CD4-positive, alpha-beta T cell (primary cell): ENCODE measurements at regions not wholly inside any gene's neighbourhood (a gene's known extent, or its start where the extent isn't known, plus 50 kb on each side); places are given as distances from the start of the nearest gene placed in this dataset.

ENCODE experiments used
- ATAC-seq: fragments of 200-7000 bp; cut with Tn5 transposase; one replicate; pipeline ENCODE4 v1.10.0; 2022; ENCODE audit warnings: mild to moderate bottlenecking; ENCODE audit not compliant: poor library complexity
- CTCF ChIA-PET: fragments of 350-600 bp; sonication (Branson Sonifier 250); formaldehyde crosslinking; loops from one replicate; lab custom pipeline; 2021; ENCODE audit warnings: antibody characterized with exemption, inconsistent platforms; lab: Charles Lee
- POLR2A ChIA-PET: fragments of 350-600 bp; sonication (Branson Sonifier 250); formaldehyde crosslinking; loops from one replicate; lab custom pipeline; 2021; ENCODE audit warnings: antibody characterized with exemption, inconsistent platforms; lab: Charles Lee
- DNase-seq, 14 experiments: peaks; one replicate each; pipeline ENCODE4 v3.0.0-alpha.2; 2013 to 2020; ENCODE audit warnings: mixed read lengths in 2 of 14
- H3K27ac ChIP-seq, 2 donors: one replicate each; pipeline versions ENCODE4 v1.5.1 to v1.7.0; 2013; ENCODE audit warnings: low read length in 2 of 2, low read depth in 1 of 2, mild to moderate bottlenecking in 1 of 2
- H3K27me3 ChIP-seq, 2 experiments: 1 replicate in 1 of 2; 2 replicates in 1 of 2; pipeline versions ENCODE4 v1.6.1 to v1.7.0; 2013; ENCODE audit warnings: low read length in 2 of 2, control low read depth in 1 of 2, mild to moderate bottlenecking in 1 of 2, moderate library complexity in 1 of 2; ENCODE audit not compliant: insufficient read depth in 2 of 2, control insufficient read depth in 1 of 2
- H3K36me3 ChIP-seq: one replicate; pipeline ENCODE4 v1.6.1; 2013; ENCODE audit warnings: low read length, control low read depth; ENCODE audit not compliant: insufficient read depth
- H3K4me1 ChIP-seq: one replicate; pipeline ENCODE4 v1.6.1; 2013; ENCODE audit warnings: low read length, control low read depth; ENCODE audit not compliant: insufficient read depth
- H3K4me3 ChIP-seq: one replicate; pipeline ENCODE4 v1.5.1; 2013; ENCODE audit warnings: mild to moderate bottlenecking, low read length, moderate library complexity
- H3K9me3 ChIP-seq, 2 experiments: 1 replicate in 1 of 2; 2 replicates in 1 of 2; pipeline versions ENCODE4 v1.6.1 to v1.7.0; 2013; ENCODE audit warnings: low read length in 2 of 2, mild to moderate bottlenecking in 2 of 2, control low read depth in 1 of 2, moderate library complexity in 1 of 2; ENCODE audit not compliant: control insufficient read depth in 1 of 2, insufficient read depth in 1 of 2
- H3K27ac Mint-ChIP-seq: one replicate; pipeline ENCODE4 v1.8.0; 2020; ENCODE audit warnings: mixed read lengths
- H3K27me3 Mint-ChIP-seq: one replicate; pipeline ENCODE4 v1.8.0; 2021; ENCODE audit warnings: mixed read lengths
- H3K36me3 Mint-ChIP-seq: one replicate; pipeline ENCODE4 v1.8.0; 2021; ENCODE audit warnings: low read depth, mixed read lengths
- H3K4me1 Mint-ChIP-seq: one replicate; pipeline ENCODE4 v1.8.0; 2021; ENCODE audit warnings: low read depth, mixed read lengths
- H3K4me3 Mint-ChIP-seq: one replicate; pipeline ENCODE4 v1.8.0; 2020; ENCODE audit warnings: mild to moderate bottlenecking, mixed read lengths
- H3K9me3 Mint-ChIP-seq: one replicate; pipeline ENCODE4 v1.8.0; 2020; ENCODE audit warnings: mixed read lengths
- intact Hi-C, 2 experiments: fragments of 100-400 bp; cut with DNase I in 1 of 2; cut with micrococcal nuclease in 1 of 2; formaldehyde crosslinking; loops; one replicate each; pipeline versions ENCODE4 v1.15.1 to v1.9.0; 2023 to 2025; cut with DNase I, micrococcal nuclease
- TF ChIP-seq, protein P1 (sequence below): fragments of 200-600 bp; IDR thresholded peaks from one replicate; pipeline ENCODE4 v1.8.0; 2022; ENCODE audit warnings: antibody characterized with exemption, mild to moderate bottlenecking

DNA sequence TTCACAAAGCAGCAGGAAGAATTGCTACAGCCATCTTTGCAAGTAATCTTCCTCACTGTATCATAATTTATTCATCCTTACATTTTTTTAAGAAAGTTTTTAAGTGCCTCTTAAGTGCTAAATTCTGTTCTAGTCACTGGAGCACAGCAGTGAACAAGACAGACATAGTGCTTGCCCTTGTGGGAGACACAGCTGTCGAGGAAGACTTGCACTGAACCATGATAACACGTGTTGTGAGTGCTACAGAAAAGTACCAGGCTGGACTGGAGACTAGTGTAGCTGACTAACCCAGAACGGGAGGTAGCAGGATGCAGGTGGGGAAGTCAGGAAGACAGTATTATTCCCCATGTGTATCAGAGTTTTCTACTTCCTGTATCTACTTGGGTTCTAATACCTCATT, 300.6 kb downstream of the TBL1XR1 start:
- ATAC-seq (no peak), DNase-seq (no peak)
- H3K27ac Mint-ChIP-seq = no peak overlapping the region
- H3K4me1 ChIP-seq = no peaks in the 10 kb centered on the region
- no peaks in the 10 kb centered on the region for H3K36me3 ChIP-seq
- no peaks in the 10 kb centered on the region for H3K36me3 Mint-ChIP-seq
- H3K4me1 Mint-ChIP-seq = no peaks in the 10 kb centered on the region
- CTCF ChIA-PET = no interaction called here
- intact Hi-C loops = no loop called here
- H3K4me3 Mint-ChIP-seq = no peak overlapping the region
- no peak overlapping the region for H3K27ac ChIP-seq
- POLR2A ChIA-PET = no interaction called here
- no peaks in the 10 kb centered on the region for H3K9me3 ChIP-seq
- peaks cover 0 to 2% of the 10 kb centered on the region in 2 experiments for H3K27me3 ChIP-seq
- no peak overlapping the region for H3K4me3 ChIP-seq
- no peaks in the 10 kb centered on the region for H3K9me3 Mint-ChIP-seq
- peaks cover 31% of the 10 kb centered on the region for H3K27me3 Mint-ChIP-seq
- TF ChIP-seq, protein P1, sequence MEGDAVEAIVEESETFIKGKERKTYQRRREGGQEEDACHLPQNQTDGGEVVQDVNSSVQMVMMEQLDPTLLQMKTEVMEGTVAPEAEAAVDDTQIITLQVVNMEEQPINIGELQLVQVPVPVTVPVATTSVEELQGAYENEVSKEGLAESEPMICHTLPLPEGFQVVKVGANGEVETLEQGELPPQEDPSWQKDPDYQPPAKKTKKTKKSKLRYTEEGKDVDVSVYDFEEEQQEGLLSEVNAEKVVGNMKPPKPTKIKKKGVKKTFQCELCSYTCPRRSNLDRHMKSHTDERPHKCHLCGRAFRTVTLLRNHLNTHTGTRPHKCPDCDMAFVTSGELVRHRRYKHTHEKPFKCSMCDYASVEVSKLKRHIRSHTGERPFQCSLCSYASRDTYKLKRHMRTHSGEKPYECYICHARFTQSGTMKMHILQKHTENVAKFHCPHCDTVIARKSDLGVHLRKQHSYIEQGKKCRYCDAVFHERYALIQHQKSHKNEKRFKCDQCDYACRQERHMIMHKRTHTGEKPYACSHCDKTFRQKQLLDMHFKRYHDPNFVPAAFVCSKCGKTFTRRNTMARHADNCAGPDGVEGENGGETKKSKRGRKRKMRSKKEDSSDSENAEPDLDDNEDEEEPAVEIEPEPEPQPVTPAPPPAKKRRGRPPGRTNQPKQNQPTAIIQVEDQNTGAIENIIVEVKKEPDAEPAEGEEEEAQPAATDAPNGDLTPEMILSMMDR = no peak

DNA sequence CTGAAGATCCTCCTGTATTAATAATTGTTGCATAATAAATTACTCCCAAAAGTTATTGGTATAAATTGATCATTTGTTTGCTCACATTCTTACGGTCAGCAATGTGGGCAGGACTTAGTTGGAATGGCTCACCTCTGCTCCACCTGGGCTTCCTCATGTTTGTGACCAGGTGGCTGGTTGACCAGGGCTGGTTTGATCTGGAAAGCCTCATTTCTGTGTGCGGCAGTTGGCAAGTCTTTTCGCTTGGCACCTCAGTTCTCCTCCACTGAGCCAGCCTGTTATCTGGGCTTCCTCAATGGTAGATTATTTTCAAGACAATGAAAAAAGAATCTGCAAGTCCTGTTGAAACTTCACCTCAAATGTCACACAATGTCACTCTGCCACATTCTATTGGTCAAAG, 301.1 kb downstream of the TBL1XR1 start:
- ATAC-seq = no peak
- CTCF ChIA-PET = no interaction called here

DNA sequence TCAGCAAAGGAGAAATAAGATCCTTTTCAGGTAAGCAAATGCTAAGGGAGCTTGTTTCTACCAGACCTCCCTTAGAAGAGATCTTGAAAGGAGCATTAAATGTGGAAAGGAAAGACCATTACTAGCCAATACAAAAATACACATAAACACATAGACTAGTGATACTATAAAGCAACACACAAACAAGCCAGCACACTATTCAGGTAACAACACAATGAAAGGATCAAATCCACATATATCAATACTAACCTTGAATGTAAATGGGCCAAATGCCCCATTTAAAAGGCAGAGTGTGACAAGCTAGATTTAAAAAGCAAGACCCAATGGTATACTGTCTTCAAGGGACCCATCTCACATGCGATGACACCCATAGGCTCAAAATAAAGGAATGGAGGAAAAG, 317.6 kb downstream of the TBL1XR1 start:
- H3K36me3 ChIP-seq = no peaks in the 10 kb centered on the region
- H3K27me3 ChIP-seq = peaks cover 3 to 7% of the 10 kb centered on the region in 2 experiments
- TF ChIP-seq, protein P1 = no peak
- no peak for DNase-seq
- peaks cover 17% of the 10 kb centered on the region for H3K27me3 Mint-ChIP-seq
- H3K4me3 Mint-ChIP-seq = no peak overlapping the region
- POLR2A ChIA-PET = no interaction called here
- H3K27ac ChIP-seq = no peak overlapping the region
- H3K9me3 Mint-ChIP-seq = peaks cover 8% of the 10 kb centered on the region
- intact Hi-C loops = loop anchor here in 1 of 2 experiments (5.0 kb wide), 1 partner anchor 898 kb away; no protein-coding TSS in a partner anchor
- H3K36me3 Mint-ChIP-seq = no peaks in the 10 kb centered on the region
- CTCF ChIA-PET = no interaction called here
- H3K4me3 ChIP-seq = no peak overlapping the region
- H3K27ac Mint-ChIP-seq = no peak overlapping the region
- no peak for ATAC-seq
- no peaks in the 10 kb centered on the region for H3K4me1 ChIP-seq
- H3K4me1 Mint-ChIP-seq = no peaks in the 10 kb centered on the region
- H3K9me3 ChIP-seq = peaks cover 0 to 17% of the 10 kb centered on the region in 2 experiments

More for the DNA sequence above, 301.1 kb downstream of the TBL1XR1 start:
- Histone ChIP-seq H3K4me3 (no peak overlapping the region), H3K9me3 (no peaks in the 10 kb centered on the region), H3K27me3 (peaks cover 0 to 2% of the 10 kb centered on the region in 2 experiments), H3K27ac (no peak overlapping the region), H3K36me3 (no peaks in the 10 kb centered on the region), H3K4me1 (no peaks in the 10 kb centered on the region)
- intact Hi-C loops = no loop called here
- TF ChIP-seq, protein P1 = no peak
- no peak for DNase-seq
- Mint-ChIP-seq H3K4me3 (no peak overlapping the region), H3K4me1 (no peaks in the 10 kb centered on the region), H3K9me3 (no peaks in the 10 kb centered on the region), H3K36me3 (no peaks in the 10 kb centered on the region), H3K27me3 (peaks cover 31% of the 10 kb centered on the region), H3K27ac (no peak overlapping the region)
- POLR2A ChIA-PET = no interaction called here
